OCI-LY1 (cell line): ENCODE measurements at regions not wholly inside any gene's neighbourhood (a gene's known extent, or its start where the extent isn't known, plus 50 kb on each side); places are given as distances from the start of the nearest gene placed in this dataset.
"Not testable (repeated sequence)": the region's sequence is repeated elsewhere in the genome, so short reads cannot be mapped to it uniquely, and the experiment has no call there.

Experiments
- H2AFZ ChIP-seq: fragments of 200-600 bp; sonication (generic), shearing (Covaris generic); 2 replicates; pipeline ENCODE4 v1.6.0; 2014; ENCODE audit warnings: antibody characterized with exemption, mild to moderate bottlenecking, low read length
- H3F3A ChIP-seq: fragments of 200-600 bp; sonication (generic), shearing (Covaris generic); 2 replicates; pipeline ENCODE4 v1.6.0; 2014; ENCODE audit warnings: mild to moderate bottlenecking, antibody characterized with exemption, low read length, moderate library complexity; ENCODE audit not compliant: insufficient read depth
- H3K27ac ChIP-seq: fragments of 200-600 bp; sonication (generic); 2 replicates; pipeline ENCODE4 v1.5.1; 2014; ENCODE audit warnings: low read length, mixed run types, mild to moderate bottlenecking, low read depth; ENCODE audit not compliant: poor library complexity, severe bottlenecking
- H3K27me3 ChIP-seq: fragments of 200-600 bp; sonication (generic); 2 replicates; pipeline ENCODE4 v1.6.0; 2014; ENCODE audit warnings: antibody characterized with exemption, mild to moderate bottlenecking, low read length, moderate library complexity; ENCODE audit not compliant: insufficient read depth
- H3K36me3 ChIP-seq: fragments of 200-600 bp; sonication (generic); 2 replicates; pipeline ENCODE4 v1.6.1; 2014; ENCODE audit warnings: mild to moderate bottlenecking, antibody characterized with exemption, low read length, moderate library complexity, mixed read lengths; ENCODE audit not compliant: insufficient read depth
- H3K4me1 ChIP-seq: fragments of 200-600 bp; sonication (generic); 2 replicates; pipeline ENCODE4 v1.5.1; 2014; ENCODE audit warnings: mild to moderate bottlenecking, low read length, moderate library complexity; ENCODE audit not compliant: insufficient read depth, severe bottlenecking
- H3K4me2 ChIP-seq: fragments of 200-600 bp; sonication (generic), shearing (Covaris generic); 2 replicates; pipeline ENCODE4 v1.6.1; 2014; ENCODE audit warnings: low read length
- H3K4me3 ChIP-seq: fragments of 200-600 bp; sonication (generic); 2 replicates; pipeline ENCODE4 v1.5.1; 2014; ENCODE audit warnings: low read length, low read depth, mild to moderate bottlenecking, mixed read lengths; ENCODE audit not compliant: poor library complexity, severe bottlenecking
- H3K79me2 ChIP-seq: fragments of 200-600 bp; shearing (Covaris generic); 2 replicates; pipeline ENCODE4 v1.6.1; 2016; ENCODE audit warnings: mixed run types, low read length, mixed read lengths; ENCODE audit not compliant: insufficient read depth
- H3K9ac ChIP-seq: fragments of 200-600 bp; sonication (generic), shearing (Covaris generic); 2 replicates; pipeline ENCODE4 v1.6.1; 2014; ENCODE audit warnings: mild to moderate bottlenecking, low read length, mixed read lengths
- H3K9me2 ChIP-seq: fragments of 200-600 bp; sonication (generic), shearing (Covaris generic); 2 replicates; pipeline ENCODE4 v1.6.1; 2014; ENCODE audit warnings: low read depth, mild to moderate bottlenecking, low read length, mixed read lengths
- H3K9me3 ChIP-seq: fragments of 200-600 bp; shearing (Covaris generic); 2 replicates; pipeline ENCODE4 v1.6.1; 2014; ENCODE audit warnings: low read length, mixed read lengths
- H4K20me1 ChIP-seq: fragments of 200-600 bp; sonication (generic), shearing (Covaris generic); 2 replicates; pipeline ENCODE4 v1.6.0; 2016; ENCODE audit warnings: mild to moderate bottlenecking, low read length; ENCODE audit not compliant: insufficient read depth
- CTCF ChIP-seq: fragments of 200-600 bp; sonication (generic), shearing (Covaris generic); IDR thresholded peaks from 2 replicates; pipeline ENCODE4 v1.5.1; 2017; ENCODE audit warnings: mild to moderate bottlenecking, antibody characterized with exemption, low read length, moderate library complexity, mixed read lengths
- EZH2 ChIP-seq: fragments of 200-600 bp; sonication (generic), shearing (Covaris generic); IDR thresholded peaks from 2 replicates; pipeline ENCODE4 v1.8.0; 2017; ENCODE audit warnings: borderline replicate concordance, mixed run types, mild to moderate bottlenecking, antibody characterized with exemption, low read length, moderate library complexity, mixed read lengths

GRCh38 chr1:230556453-230556852, 85.8 kb upstream of the COG2 start:
- H3K36me3 ChIP-seq: no peaks in the 10 kb centered on the region
- H3K79me2 ChIP-seq: no peaks in the 10 kb centered on the region
- no peaks in the 10 kb centered on the region for H4K20me1 ChIP-seq
- H2AFZ ChIP-seq: no peak overlapping the region
- H3K27me3 ChIP-seq: no peaks in the 10 kb centered on the region
- no peaks in the 10 kb centered on the region for H3F3A ChIP-seq
- no peak overlapping the region for H3K4me2 ChIP-seq
- no peaks in the 10 kb centered on the region for H3K4me1 ChIP-seq
- no peaks in the 10 kb centered on the region for H3K9me2 ChIP-seq
- H3K27ac ChIP-seq: no peak overlapping the region
- TF ChIP-seq CTCF (no peak), EZH2 (no peak)
- no peaks in the 10 kb centered on the region for H3K9me3 ChIP-seq
- H3K9ac ChIP-seq: no peak overlapping the region
- no peak overlapping the region for H3K4me3 ChIP-seq

GRCh38 chr1:230555814-230556213, 86.5 kb upstream of the COG2 start:
- Histone ChIP-seq H3F3A (no peaks in the 10 kb centered on the region), H3K79me2 (no peaks in the 10 kb centered on the region), H3K27ac (no peak overlapping the region), H3K9ac (no peak overlapping the region), H2AFZ (no peak overlapping the region), H3K9me2 (no peaks in the 10 kb centered on the region), H3K36me3 (no peaks in the 10 kb centered on the region), H3K4me2 (no peak overlapping the region), H3K9me3 (no peaks in the 10 kb centered on the region), H3K4me1 (no peaks in the 10 kb centered on the region), H3K27me3 (no peaks in the 10 kb centered on the region), H3K4me3 (no peak overlapping the region), H4K20me1 (no peaks in the 10 kb centered on the region)
- TF ChIP-seq CTCF: no peak
- no peak for TF ChIP-seq EZH2

GRCh38 chr1:230552880-230553279, 89.4 kb upstream of the COG2 start:
- H3K36me3 ChIP-seq: no peaks in the 10 kb centered on the region
- H3K4me3 ChIP-seq: no peak overlapping the region
- no peak overlapping the region for H3K4me2 ChIP-seq
- no peaks in the 10 kb centered on the region for H3K9me3 ChIP-seq
- no peak overlapping the region for H2AFZ ChIP-seq
- H3K4me1 ChIP-seq: no peaks in the 10 kb centered on the region
- no peak overlapping the region for H3K9ac ChIP-seq
- no peak overlapping the region for H3K27ac ChIP-seq
- TF ChIP-seq CTCF (no peak), EZH2 (no peak)
- H3K27me3 ChIP-seq: no peaks in the 10 kb centered on the region
- H3F3A ChIP-seq: no peaks in the 10 kb centered on the region
- no peaks in the 10 kb centered on the region for H4K20me1 ChIP-seq
- H3K9me2 ChIP-seq: no peaks in the 10 kb centered on the region
- no peaks in the 10 kb centered on the region for H3K79me2 ChIP-seq

- H3K4me3 ChIP-seq, H3K4me1 ChIP-seq, H3K27me3 ChIP-seq, H2AFZ ChIP-seq, H3K79me2 ChIP-seq, H3F3A ChIP-seq, H3K27ac ChIP-seq, H3K36me3 ChIP-seq, H3K4me2 ChIP-seq, H3K9me3 ChIP-seq, H3K9ac ChIP-seq, H4K20me1 ChIP-seq, H3K9me2 ChIP-seq: not testable (repeated sequence)
Measured at GRCh38 chr1:230550945-230551344, 91.3 kb upstream of the COG2 start.
